Smooth muscle cell (in vitro differentiated cells): ENCODE measurements at regions not wholly inside any gene's neighbourhood (a gene's known extent, or its start where the extent isn't known, plus 50 kb on each side); places are given as distances from the start of the nearest gene placed in this dataset.
A peak's percentile ranks its signal among the peaks of the same experiment; 100 is the strongest.

Source experiments
- DNase-seq: peaks from one replicate; lab custom pipeline; 2025; ENCODE audit not compliant: unreplicated experiment; lab: John Stamatoyannopoulos, UW
- H2AFZ ChIP-seq: fragments of 200-600 bp; sonication (generic); 2 replicates; pipeline ENCODE4 v1.6.0; 2016; ENCODE audit warnings: antibody characterized with exemption, low read depth, mild to moderate bottlenecking
- H3F3A ChIP-seq: fragments of 200-600 bp; sonication (generic); 2 replicates; pipeline ENCODE4 v1.6.0; 2017; ENCODE audit warnings: antibody characterized with exemption, low read depth
- H3K27ac ChIP-seq: fragments of 200-600 bp; sonication (generic); 2 replicates; pipeline ENCODE4 v1.5.1; 2016; ENCODE audit warnings: low read depth, mild to moderate bottlenecking
- H3K27me3 ChIP-seq: fragments of 200-600 bp; sonication (generic); 2 replicates; pipeline ENCODE4 v1.6.1; 2016; ENCODE audit warnings: low read depth, mild to moderate bottlenecking
- H3K36me3 ChIP-seq: fragments of 200-600 bp; sonication (generic); 2 replicates; pipeline ENCODE4 v1.5.1; 2016; ENCODE audit warnings: low read depth
- H3K4me1 ChIP-seq: fragments of 200-600 bp; sonication (generic); 2 replicates; pipeline ENCODE4 v1.5.1; 2016; ENCODE audit warnings: low read depth
- H3K4me2 ChIP-seq: fragments of 200-600 bp; sonication (generic); 2 replicates; pipeline ENCODE4 v1.6.0; 2016; ENCODE audit warnings: mild to moderate bottlenecking
- H3K4me3 ChIP-seq: fragments of 200-600 bp; sonication (generic); 2 replicates; pipeline ENCODE4 v1.5.1; 2016; ENCODE audit warnings: mild to moderate bottlenecking
- H3K79me2 ChIP-seq: fragments of 200-600 bp; sonication (generic); 2 replicates; pipeline ENCODE4 v1.6.0; 2016; ENCODE audit warnings: low read depth, mild to moderate bottlenecking
- H3K9ac ChIP-seq: fragments of 200-600 bp; sonication (generic); 2 replicates; pipeline ENCODE4 v1.6.0; 2016; ENCODE audit warnings: low read depth
- H3K9me3 ChIP-seq: fragments of 200-600 bp; sonication (generic); replicated peaks from 2 replicates; pipeline ENCODE4 v1.5.1; 2016; ENCODE audit warnings: low read depth
- H4K20me1 ChIP-seq: fragments of 200-600 bp; sonication (generic); 2 replicates; pipeline ENCODE4 v1.6.0; 2016; ENCODE audit warnings: low read depth
- CTCF ChIP-seq: fragments of 200-600 bp; sonication (generic); IDR thresholded peaks from 2 replicates; pipeline ENCODE4 v1.5.1; 2017; ENCODE audit warnings: borderline replicate concordance, mild to moderate bottlenecking, antibody characterized with exemption; ENCODE audit not compliant: insufficient read depth, poor library complexity, severe bottlenecking
- WGBS: methylation state at CpG from one replicate; pipeline ENCODE4 v1.1.7; 2016; ENCODE audit warnings: low lambda C conversion rate; 5-methylcytosine and 5-hydroxymethylcytosine counted together

GRCh38 chr15:46489276-46489675 is 854.4 kb downstream of the SQOR start:
- 92% methylated on average over 1 of the region's 1 CpG for WGBS

GRCh38 chr15:46496491-46497115 is 861.8 kb downstream of the SQOR start:
- TF ChIP-seq CTCF, result no peak
- Histone ChIP-seq H3K36me3 (no peaks in the 10 kb centered on the region), H3F3A (no peaks in the 10 kb centered on the region), H3K79me2 (no peaks in the 10 kb centered on the region), H3K9ac (no peak overlapping the region), H3K27ac (no peak overlapping the region), H2AFZ (no peak overlapping the region), H3K4me3 (no peak overlapping the region), H3K4me2 (no peak overlapping the region), H3K9me3 (no peaks in the 10 kb centered on the region), H3K27me3 (no peaks in the 10 kb centered on the region), H3K4me1 (no peaks in the 10 kb centered on the region), H4K20me1 (no peaks in the 10 kb centered on the region)
- DNase-seq, result no peak
- WGBS, result 55% methylated on average over 1 of the region's 1 CpG

More at GRCh38 chr15:46489276-46489675, 854.4 kb downstream of the SQOR start:
- TF ChIP-seq CTCF, result no peak
- Histone ChIP-seq H3K4me3 (no peak overlapping the region), H3K27me3 (no peaks in the 10 kb centered on the region), H3K36me3 (no peaks in the 10 kb centered on the region), H3K9me3 (no peaks in the 10 kb centered on the region), H4K20me1 (no peaks in the 10 kb centered on the region), H3K9ac (no peak overlapping the region), H3K27ac (no peak overlapping the region), H2AFZ (no peak overlapping the region), H3K79me2 (no peaks in the 10 kb centered on the region), H3K4me1 (no peaks in the 10 kb centered on the region), H3K4me2 (no peak overlapping the region), H3F3A (no peaks in the 10 kb centered on the region)
- no peak for DNase-seq

- Histone ChIP-seq H3K4me3 (no peak overlapping the region), H2AFZ (no peak overlapping the region), H3F3A (no peaks in the 10 kb centered on the region), H3K27ac (no peak overlapping the region), H3K9ac (no peak overlapping the region), H4K20me1 (no peaks in the 10 kb centered on the region), H3K9me3 (no peaks in the 10 kb centered on the region), H3K4me2 (no peak overlapping the region), H3K27me3 (no peaks in the 10 kb centered on the region), H3K36me3 (no peaks in the 10 kb centered on the region), H3K79me2 (no peaks in the 10 kb centered on the region), H3K4me1 (no peaks in the 10 kb centered on the region)
- DNase-seq, result no peak
- peak; percentile 22 for TF ChIP-seq CTCF
- 82% methylated on average over 3 of the region's 3 CpGs for WGBS
These were observed 867.8 kb downstream of the SQOR start for GRCh38 chr15:46502667-46503066.

GRCh38 chr15:46518381-46518780 is 883.6 kb downstream of the SQOR start:
- Histone ChIP-seq H3K4me3 (no peak overlapping the region), H3K9ac (no peak overlapping the region), H3K9me3 (no peaks in the 10 kb centered on the region), H3K79me2 (no peaks in the 10 kb centered on the region), H3K36me3 (no peaks in the 10 kb centered on the region), H2AFZ (no peak overlapping the region), H4K20me1 (no peaks in the 10 kb centered on the region), H3K27ac (no peak overlapping the region), H3K4me2 (no peak overlapping the region), H3K4me1 (no peaks in the 10 kb centered on the region), H3K27me3 (no peaks in the 10 kb centered on the region), H3F3A (no peaks in the 10 kb centered on the region)
- DNase-seq, result no peak
- no peak for TF ChIP-seq CTCF
